Keratinocyte (primary cell): ENCODE measurements at regions not wholly inside any gene's neighbourhood (a gene's known extent, or its start where the extent isn't known, plus 50 kb on each side); places are given as distances from the start of the nearest gene placed in this dataset.

ENCODE experiments used
- EZH2 ChIP-seq: IDR thresholded peaks from one replicate; pipeline ENCODE4 v1.6.1; 2012; ENCODE audit warnings: inconsistent platforms, mild to moderate bottlenecking, low read length, moderate library complexity
- TF ChIP-seq, protein P1 (sequence below), 3 experiments: IDR thresholded peaks in 1 of 3; conservative IDR thresholded peaks in 1 of 3; optimal IDR thresholded peaks in 1 of 3; 2 replicates in 2 of 3; 3 replicates in 1 of 3; pipeline versions ENCODE3 to v1.5.1; 2011; ENCODE audit warnings: low read length in 3 of 3, mild to moderate bottlenecking in 3 of 3, moderate library complexity in 2 of 3, control low read depth in 1 of 3, inconsistent platforms in 1 of 3; ENCODE audit not compliant: insufficient read depth in 2 of 3; ENCODE audit errors: extremely low read depth in 1 of 3

DNA sequence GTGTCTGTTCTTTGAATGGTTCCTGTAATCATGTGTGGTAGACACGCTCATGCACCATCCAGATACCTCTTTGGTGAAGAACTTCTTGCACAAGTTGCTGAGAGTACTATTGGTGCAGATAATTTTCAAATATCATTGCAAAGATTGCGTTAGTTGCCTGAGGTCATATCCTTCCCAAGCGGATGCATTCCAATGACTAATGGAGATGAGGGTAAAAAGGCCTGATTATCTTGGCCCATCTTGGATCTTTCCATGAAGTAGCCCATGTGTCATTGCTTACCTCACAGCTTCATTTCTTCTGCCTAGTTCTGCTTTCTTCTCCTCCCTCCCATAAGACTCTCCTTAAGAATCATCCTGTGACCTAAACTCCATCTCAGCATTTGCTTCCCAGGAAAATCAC, 384.9 kb upstream of the CNKSR2 start:
- TF ChIP-seq, protein P1, sequence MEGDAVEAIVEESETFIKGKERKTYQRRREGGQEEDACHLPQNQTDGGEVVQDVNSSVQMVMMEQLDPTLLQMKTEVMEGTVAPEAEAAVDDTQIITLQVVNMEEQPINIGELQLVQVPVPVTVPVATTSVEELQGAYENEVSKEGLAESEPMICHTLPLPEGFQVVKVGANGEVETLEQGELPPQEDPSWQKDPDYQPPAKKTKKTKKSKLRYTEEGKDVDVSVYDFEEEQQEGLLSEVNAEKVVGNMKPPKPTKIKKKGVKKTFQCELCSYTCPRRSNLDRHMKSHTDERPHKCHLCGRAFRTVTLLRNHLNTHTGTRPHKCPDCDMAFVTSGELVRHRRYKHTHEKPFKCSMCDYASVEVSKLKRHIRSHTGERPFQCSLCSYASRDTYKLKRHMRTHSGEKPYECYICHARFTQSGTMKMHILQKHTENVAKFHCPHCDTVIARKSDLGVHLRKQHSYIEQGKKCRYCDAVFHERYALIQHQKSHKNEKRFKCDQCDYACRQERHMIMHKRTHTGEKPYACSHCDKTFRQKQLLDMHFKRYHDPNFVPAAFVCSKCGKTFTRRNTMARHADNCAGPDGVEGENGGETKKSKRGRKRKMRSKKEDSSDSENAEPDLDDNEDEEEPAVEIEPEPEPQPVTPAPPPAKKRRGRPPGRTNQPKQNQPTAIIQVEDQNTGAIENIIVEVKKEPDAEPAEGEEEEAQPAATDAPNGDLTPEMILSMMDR (optimal IDR thresholded peaks at IDR 0.05 in 1 of 3, IDR thresholded peaks at IDR 0.05 in 1 of 3, conservative IDR thresholded peaks at IDR 0.05 in 1 of 3; ENCODE audit: extremely low read depth in 1 of 3, insufficient read depth in 2 of 3, low read length in 3 of 3): no peak
- no peak for TF ChIP-seq EZH2
